ENCODE measurements at regions not wholly inside any gene's neighbourhood (a gene's known extent, or its start where the extent isn't known, plus 50 kb on each side); places are given as distances from the start of the nearest gene placed in this dataset.

GRCh38 chr7:17486835-17487234 lies 188.4 kb downstream of the AHR start:
- TF ChIP-seq CTCF (IDR thresholded peaks at IDR 0.05; ENCODE audit: low read depth, low read length) (no peak), EZH2phosphoT487 (IDR thresholded peaks at IDR 0.05; ENCODE audit: low read depth) (no peak)
